ENCODE measurements at regions not wholly inside any gene's neighbourhood (a gene's known extent, or its start where the extent isn't known, plus 50 kb on each side); places are given as distances from the start of the nearest gene placed in this dataset.

- DNase-seq (ENCODE audit: low read depth): no peak
These were observed 96.1 kb upstream of the PLXNA4 start for GRCh38 chr7:132672200-132672990.

- DNase-seq (ENCODE audit: low read depth): no peak
These were observed 90.5 kb upstream of the PLXNA4 start for GRCh38 chr7:132666774-132667172.

- no peak for DNase-seq (ENCODE audit: low read depth)
These were observed 90.0 kb upstream of the PLXNA4 start for GRCh38 chr7:132666071-132666773.

- DNase-seq (ENCODE audit: low read depth): no peak
These were observed 80.8 kb upstream of the PLXNA4 start for GRCh38 chr7:132656846-132657776.

- DNase-seq (ENCODE audit: low read depth): no peak
These were observed 80.1 kb upstream of the PLXNA4 start for GRCh38 chr7:132656341-132656740.

GRCh38 chr7:132655131-132655727 is 79.0 kb upstream of the PLXNA4 start:
- peak; percentile 13 for DNase-seq (ENCODE audit: low read depth)

GRCh38 chr7:132654150-132654549 is 77.9 kb upstream of the PLXNA4 start:
- no peak for DNase-seq (ENCODE audit: low read depth)

GRCh38 chr7:132653366-132653930 is 77.2 kb upstream of the PLXNA4 start:
- DNase-seq (ENCODE audit: low read depth): no peak

GRCh38 chr7:132652507-132652906 is 76.2 kb upstream of the PLXNA4 start:
- no peak for DNase-seq (ENCODE audit: low read depth)

- DNase-seq (ENCODE audit: low read depth): no peak
These were observed 74.2 kb upstream of the PLXNA4 start for GRCh38 chr7:132650498-132650897.

- DNase-seq (ENCODE audit: low read depth): no peak
These were observed 71.0 kb upstream of the PLXNA4 start for GRCh38 chr7:132647311-132647710.

GRCh38 chr7:132646052-132646451 is 69.8 kb upstream of the PLXNA4 start:
- DNase-seq (ENCODE audit: low read depth): no peak

- DNase-seq (ENCODE audit: low read depth): no peak
These were observed 67.0 kb upstream of the PLXNA4 start for GRCh38 chr7:132643302-132643701.

GRCh38 chr7:132641238-132641637 is 65.0 kb upstream of the PLXNA4 start:
- no peak for DNase-seq (ENCODE audit: low read depth)

- DNase-seq (ENCODE audit: low read depth): no peak
These were observed 63.7 kb upstream of the PLXNA4 start for GRCh38 chr7:132639983-132640382.

GRCh38 chr7:132638000-132638399 is 61.7 kb upstream of the PLXNA4 start:
- DNase-seq (ENCODE audit: low read depth): no peak

- no peak for DNase-seq (ENCODE audit: low read depth)
These were observed 60.3 kb upstream of the PLXNA4 start for GRCh38 chr7:132636581-132636980.

- DNase-seq (ENCODE audit: low read depth): no peak
These were observed 58.9 kb upstream of the PLXNA4 start for GRCh38 chr7:132635127-132635526.

GRCh38 chr7:132630834-132631233 is 54.6 kb upstream of the PLXNA4 start:
- DNase-seq (ENCODE audit: low read depth): no peak

All from stimulated activated CD8-positive, alpha-beta memory T cell treated with anti-CD3 and anti-CD28 coated beads, Interleukin-7, amount 100 ng/mL, for 24 hours (primary cell).